ENCODE measurements at regions not wholly inside any gene's neighbourhood (a gene's known extent, or its start where the extent isn't known, plus 50 kb on each side); places are given as distances from the start of the nearest gene placed in this dataset.

- TF ChIP-seq PKNOX1 (IDR thresholded peaks at IDR 0.05) = no peak
- TF ChIP-seq NFRKB (IDR thresholded peaks at IDR 0.05) = no peak
- TF ChIP-seq FOXM1 (IDR thresholded peaks at IDR 0.05; ENCODE audit: borderline replicate concordance) = no peak
- TF ChIP-seq TARDBP (IDR thresholded peaks at IDR 0.05) = no peak
- TF ChIP-seq SUZ12 (IDR thresholded peaks at IDR 0.05) = no peak
- no peak for TF ChIP-seq ARNT (IDR thresholded peaks at IDR 0.05)
- TF ChIP-seq FOXA1 (IDR thresholded peaks at IDR 0.05) = no peak
- no peak for TF ChIP-seq ZNF384 (IDR thresholded peaks at IDR 0.05)
- no peak for TF ChIP-seq FOXK2 (IDR thresholded peaks at IDR 0.05)
- TF ChIP-seq BHLHE40 (IDR thresholded peaks at IDR 0.05; ENCODE audit: borderline replicate concordance) = no peak
- no peak for TF ChIP-seq ELF4 (IDR thresholded peaks at IDR 0.05)
- TF ChIP-seq SP1 (IDR thresholded peaks at IDR 0.05) = no peak
- TF ChIP-seq L3MBTL2 (conservative IDR thresholded peaks at IDR 0.05) = no peak
- no peak for TF ChIP-seq LEF1 (IDR thresholded peaks at IDR 0.05; ENCODE audit: borderline replicate concordance)
Measured at GRCh38 chr16:66203476-66203875, 163.0 kb upstream of the CDH5 start.

Measured in HEK293T (cell line).